CD4-positive, alpha-beta T cell (primary cell): ENCODE measurements at regions not wholly inside any gene's neighbourhood (a gene's known extent, or its start where the extent isn't known, plus 50 kb on each side); places are given as distances from the start of the nearest gene placed in this dataset.

Source experiments
- ATAC-seq: fragments of 200-7000 bp; cut with Tn5 transposase; one replicate; pipeline ENCODE4 v1.10.0; 2022; ENCODE audit warnings: mild to moderate bottlenecking; ENCODE audit not compliant: poor library complexity
- CTCF ChIA-PET: fragments of 350-600 bp; sonication (Branson Sonifier 250); formaldehyde crosslinking; loops from one replicate; lab custom pipeline; 2021; ENCODE audit warnings: antibody characterized with exemption, inconsistent platforms; lab: Charles Lee
- POLR2A ChIA-PET: fragments of 350-600 bp; sonication (Branson Sonifier 250); formaldehyde crosslinking; loops from one replicate; lab custom pipeline; 2021; ENCODE audit warnings: antibody characterized with exemption, inconsistent platforms; lab: Charles Lee
- DNase-seq, 14 experiments: peaks; one replicate each; pipeline ENCODE4 v3.0.0-alpha.2; 2013 to 2020; ENCODE audit warnings: mixed read lengths in 2 of 14
- H3K27ac ChIP-seq, 2 donors: one replicate each; pipeline versions ENCODE4 v1.5.1 to v1.7.0; 2013; ENCODE audit warnings: low read length in 2 of 2, low read depth in 1 of 2, mild to moderate bottlenecking in 1 of 2
- H3K27me3 ChIP-seq, 2 experiments: 1 replicate in 1 of 2; 2 replicates in 1 of 2; pipeline versions ENCODE4 v1.6.1 to v1.7.0; 2013; ENCODE audit warnings: low read length in 2 of 2, control low read depth in 1 of 2, mild to moderate bottlenecking in 1 of 2, moderate library complexity in 1 of 2; ENCODE audit not compliant: insufficient read depth in 2 of 2, control insufficient read depth in 1 of 2
- H3K36me3 ChIP-seq: one replicate; pipeline ENCODE4 v1.6.1; 2013; ENCODE audit warnings: low read length, control low read depth; ENCODE audit not compliant: insufficient read depth
- H3K4me1 ChIP-seq: one replicate; pipeline ENCODE4 v1.6.1; 2013; ENCODE audit warnings: low read length, control low read depth; ENCODE audit not compliant: insufficient read depth
- H3K4me3 ChIP-seq: one replicate; pipeline ENCODE4 v1.5.1; 2013; ENCODE audit warnings: mild to moderate bottlenecking, low read length, moderate library complexity
- H3K9me3 ChIP-seq, 2 experiments: 1 replicate in 1 of 2; 2 replicates in 1 of 2; pipeline versions ENCODE4 v1.6.1 to v1.7.0; 2013; ENCODE audit warnings: low read length in 2 of 2, mild to moderate bottlenecking in 2 of 2, control low read depth in 1 of 2, moderate library complexity in 1 of 2; ENCODE audit not compliant: control insufficient read depth in 1 of 2, insufficient read depth in 1 of 2
- H3K27ac Mint-ChIP-seq: one replicate; pipeline ENCODE4 v1.8.0; 2020; ENCODE audit warnings: mixed read lengths
- H3K27me3 Mint-ChIP-seq: one replicate; pipeline ENCODE4 v1.8.0; 2021; ENCODE audit warnings: mixed read lengths
- H3K36me3 Mint-ChIP-seq: one replicate; pipeline ENCODE4 v1.8.0; 2021; ENCODE audit warnings: low read depth, mixed read lengths
- H3K4me1 Mint-ChIP-seq: one replicate; pipeline ENCODE4 v1.8.0; 2021; ENCODE audit warnings: low read depth, mixed read lengths
- H3K4me3 Mint-ChIP-seq: one replicate; pipeline ENCODE4 v1.8.0; 2020; ENCODE audit warnings: mild to moderate bottlenecking, mixed read lengths
- H3K9me3 Mint-ChIP-seq: one replicate; pipeline ENCODE4 v1.8.0; 2020; ENCODE audit warnings: mixed read lengths
- CTCF ChIP-seq: fragments of 200-600 bp; IDR thresholded peaks from one replicate; pipeline ENCODE4 v1.8.0; 2022; ENCODE audit warnings: antibody characterized with exemption, mild to moderate bottlenecking
- intact Hi-C, 2 experiments: fragments of 100-400 bp; cut with DNase I in 1 of 2; cut with micrococcal nuclease in 1 of 2; formaldehyde crosslinking; loops; one replicate each; pipeline versions ENCODE4 v1.15.1 to v1.9.0; 2023 to 2025; cut with DNase I, micrococcal nuclease

GRCh38 chr14:97379091-97379531 is 581.9 kb downstream of the VRK1 start:
- Mint-ChIP-seq H3K36me3 (no peaks in the 10 kb centered on the region), H3K27ac (peak overlapping the region; percentile 58), H3K27me3 (no peaks in the 10 kb centered on the region), H3K4me3 (peak overlapping the region; percentile 68), H3K9me3 (no peaks in the 10 kb centered on the region), H3K4me1 (peaks cover 54% of the 10 kb centered on the region)
- intact Hi-C loops: no loop called here
- H3K9me3 ChIP-seq: peaks cover 4 to 5% of the 10 kb centered on the region in 2 experiments
- no peaks in the 10 kb centered on the region for H3K36me3 ChIP-seq
- ATAC-seq (peak; percentile 43), DNase-seq (peak in 10 of 14 experiments; percentile 4 to 81 (median 28))
- CTCF ChIA-PET: no interaction called here
- peak overlapping the region in 1 of 2 donors; percentile 49 for H3K27ac ChIP-seq
- POLR2A ChIA-PET: interaction anchor here (0.9 to 2.0 kb wide), 3 partner anchors 11 to 223 kb away, joined by 4 read pairs; no protein-coding TSS in a partner anchor
- H3K27me3 ChIP-seq: no peaks in the 10 kb centered on the region
- peak overlapping the region; percentile 29 for H3K4me3 ChIP-seq
- H3K4me1 ChIP-seq: peaks cover 35% of the 10 kb centered on the region
- no peak for TF ChIP-seq CTCF

GRCh38 chr14:97380539-97380941 is 583.4 kb downstream of the VRK1 start:
- H3K27me3 Mint-ChIP-seq: no peaks in the 10 kb centered on the region
- H3K27ac ChIP-seq: no peak overlapping the region
- POLR2A ChIA-PET: no interaction called here
- H3K36me3 ChIP-seq: no peaks in the 10 kb centered on the region
- no peaks in the 10 kb centered on the region for H3K27me3 ChIP-seq
- no peaks in the 10 kb centered on the region for H3K9me3 Mint-ChIP-seq
- H3K4me3 Mint-ChIP-seq: peak overlapping the region; percentile 28
- peak in 8 of 14 experiments; percentile 26 to 67 (median 38) for DNase-seq
- intact Hi-C loops: no loop called here
- no peak overlapping the region for H3K4me3 ChIP-seq
- H3K4me1 Mint-ChIP-seq: peaks cover 54% of the 10 kb centered on the region
- H3K27ac Mint-ChIP-seq: no peak overlapping the region
- peak; percentile 29 for ATAC-seq
- no peak for TF ChIP-seq CTCF
- CTCF ChIA-PET: no interaction called here
- no peaks in the 10 kb centered on the region for H3K36me3 Mint-ChIP-seq
- H3K4me1 ChIP-seq: peaks cover 35% of the 10 kb centered on the region
- H3K9me3 ChIP-seq: peaks cover 4 to 5% of the 10 kb centered on the region in 2 experiments

GRCh38 chr14:97381309-97381708 is 584.1 kb downstream of the VRK1 start:
- H3K27me3 Mint-ChIP-seq: no peaks in the 10 kb centered on the region
- Histone ChIP-seq H3K27ac (no peak overlapping the region), H3K9me3 (peaks cover 4 to 5% of the 10 kb centered on the region in 2 experiments), H3K4me3 (no peak overlapping the region), H3K36me3 (no peaks in the 10 kb centered on the region), H3K4me1 (peaks cover 35% of the 10 kb centered on the region), H3K27me3 (no peaks in the 10 kb centered on the region)
- no peak overlapping the region for H3K4me3 Mint-ChIP-seq
- no peak for ATAC-seq
- H3K36me3 Mint-ChIP-seq: no peaks in the 10 kb centered on the region
- ChIA-PET CTCF (no interaction called here), POLR2A (interaction anchor here (0.6 kb wide), 1 partner anchor 238 kb away, joined by 4 read pairs; no protein-coding TSS in a partner anchor)
- no peak for TF ChIP-seq CTCF
- peak in 1 of 14 experiments; percentile 15 for DNase-seq
- peaks cover 54% of the 10 kb centered on the region for H3K4me1 Mint-ChIP-seq
- no peaks in the 10 kb centered on the region for H3K9me3 Mint-ChIP-seq
- intact Hi-C loops: no loop called here
- H3K27ac Mint-ChIP-seq: no peak overlapping the region
